Kidney (tissue), 13 donors: ENCODE measurements at regions not wholly inside any gene's neighbourhood (a gene's known extent, or its start where the extent isn't known, plus 50 kb on each side); places are given as distances from the start of the nearest gene placed in this dataset.

Experiments used
- DNase-seq, 5 donors: peaks; one replicate each; pipeline ENCODE4 v3.0.0-alpha.2; 2013 to 2020
- FAIRE-seq: peaks from 2 replicates; lab custom pipeline; 2012; peaks lifted over from hg19 to GRCh38; lab: Jason Lieb, UNC
- H3K27ac ChIP-seq, 2 donors: one replicate each; pipeline ENCODE4 v1.7.0; 2013; ENCODE audit warnings: low read depth in 2 of 2, low read length in 2 of 2, inconsistent platforms in 1 of 2
- H3K27me3 ChIP-seq: one replicate; pipeline ENCODE4 v1.7.1; 2013; ENCODE audit warnings: low read length, inconsistent platforms; ENCODE audit not compliant: control insufficient read depth, insufficient read depth
- H3K36me3 ChIP-seq, 3 donors: one replicate each; pipeline versions ENCODE4 v1.7.0 to v1.7.1; 2013; ENCODE audit warnings: low read length in 3 of 3, control low read depth in 1 of 3, inconsistent platforms in 1 of 3; ENCODE audit not compliant: insufficient read depth in 3 of 3, control insufficient read depth in 2 of 3
- H3K4me1 ChIP-seq, 3 donors: one replicate each; pipeline versions ENCODE4 v1.7.0 to v1.7.1; 2013; ENCODE audit warnings: low read length in 3 of 3, inconsistent platforms in 1 of 3, low read depth in 1 of 3; ENCODE audit not compliant: control insufficient read depth in 2 of 3, insufficient read depth in 2 of 3
- H3K4me3 ChIP-seq, 3 donors: one replicate each; pipeline versions ENCODE4 v1.7.0 to v1.8.1; 2013; ENCODE audit warnings: low read length in 3 of 3, control low read depth in 1 of 3, inconsistent platforms in 1 of 3
- H3K9ac ChIP-seq, 3 donors: one replicate each; pipeline versions ENCODE4 v1.7.0 to v1.7.1; 2013; ENCODE audit warnings: low read length in 3 of 3, control low read depth in 1 of 3, inconsistent platforms in 1 of 3
- H3K9me3 ChIP-seq, 3 donors: one replicate each; pipeline versions ENCODE4 v1.7.0 to v1.7.1; 2013; ENCODE audit warnings: low read length in 3 of 3, control low read depth in 1 of 3, inconsistent platforms in 1 of 3; ENCODE audit not compliant: control insufficient read depth in 2 of 3, insufficient read depth in 1 of 3
- CTCF ChIP-seq: IDR thresholded peaks from 3 replicates; pipeline ENCODE4 v1.5.1; 2012; ENCODE audit warnings: mild to moderate bottlenecking, moderate library complexity, borderline replicate concordance; ENCODE audit not compliant: insufficient read depth; ENCODE audit errors: extremely low read depth
- intact Hi-C: fragments of 100-400 bp; cut with DNase I; formaldehyde crosslinking; loops from one replicate; pipeline ENCODE4 v1.11.1; 2022
- donor health status: control.
- donor health status: control.
- donor health status: control.
- donor health status: control.
- donor health status: control.
- donor health status: DM: yes; HTN: yes; CAD: no.
- donor health status: Normal renal cell carcinoma (clear cell type).

- H3K4me3 ChIP-seq = no peak overlapping the region
- H3K4me1 ChIP-seq = no peaks in the 10 kb centered on the region
- no peak for TF ChIP-seq CTCF
- intact Hi-C loops = no loop called here
- H3K36me3 ChIP-seq = no peaks in the 10 kb centered on the region
- no peaks in the 10 kb centered on the region for H3K9me3 ChIP-seq
- H3K27me3 ChIP-seq = peaks cover 7% of the 10 kb centered on the region
- H3K9ac ChIP-seq = no peak overlapping the region
- DNase-seq (peak in 2 of 5 donors; percentile 5 to 38), FAIRE-seq (no peak)
- no peak overlapping the region for H3K27ac ChIP-seq
Observed at GRCh38 chr5:176748073-176748966, 62.0 kb upstream of the UNC5A start.

- FAIRE-seq = no peak
- peak in 1 of 5 donors; percentile 7 for DNase-seq
- TF ChIP-seq CTCF = no peak
- Histone ChIP-seq H3K4me1 (no peaks in the 10 kb centered on the region), H3K27me3 (peaks cover 6% of the 10 kb centered on the region), H3K9me3 (peaks cover 0 to 3% (median 0%) of the 10 kb centered on the region in 3 donors), H3K27ac (no peak overlapping the region), H3K4me3 (no peak overlapping the region), H3K36me3 (no peaks in the 10 kb centered on the region), H3K9ac (no peak overlapping the region)
- intact Hi-C loops = no loop called here
Observed at GRCh38 chr5:176748967-176749935, 61.1 kb upstream of the UNC5A start.

GRCh38 chr5:176750144-176750543 is 60.2 kb upstream of the UNC5A start:
- TF ChIP-seq CTCF = no peak
- Histone ChIP-seq H3K9ac (no peak overlapping the region), H3K27ac (no peak overlapping the region), H3K36me3 (no peaks in the 10 kb centered on the region), H3K9me3 (peaks cover 0 to 4% (median 0%) of the 10 kb centered on the region in 3 donors), H3K27me3 (peaks cover 2% of the 10 kb centered on the region), H3K4me1 (no peaks in the 10 kb centered on the region), H3K4me3 (no peak overlapping the region)
- intact Hi-C loops = no loop called here
- DNase-seq (peak in 1 of 5 donors; percentile 7), FAIRE-seq (no peak)
